ENCODE measurements at regions not wholly inside any gene's neighbourhood (a gene's known extent, or its start where the extent isn't known, plus 50 kb on each side); places are given as distances from the start of the nearest gene placed in this dataset.

DNA sequence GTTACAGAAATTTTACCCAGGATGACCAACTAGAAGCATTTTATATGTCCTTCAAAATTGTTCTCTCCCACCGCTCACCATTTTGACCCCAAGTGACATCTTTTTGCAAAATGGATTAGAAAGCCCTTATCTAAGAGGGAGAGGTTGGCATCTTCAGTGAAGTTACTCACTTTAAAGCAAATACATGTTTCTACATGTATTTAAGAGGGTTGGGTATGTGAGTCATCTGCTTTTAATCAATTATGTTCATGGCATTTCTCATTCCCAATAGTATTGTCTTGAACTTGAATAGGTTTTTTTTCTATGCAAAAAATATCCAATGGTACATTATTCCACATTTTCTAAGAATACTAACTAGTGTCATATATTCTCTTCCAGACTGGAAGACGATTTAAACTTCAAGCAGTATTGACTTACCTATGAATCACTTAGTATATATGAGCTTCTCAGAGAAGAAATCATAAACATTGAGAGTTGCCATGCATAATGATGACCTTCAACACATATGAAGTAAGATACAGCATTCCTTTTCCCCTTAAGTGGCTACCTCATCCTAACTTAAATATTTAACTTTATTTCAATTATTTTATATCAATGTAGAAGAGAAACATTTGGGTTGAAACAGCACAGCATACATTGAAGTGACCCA lies 132.8 kb downstream of the POLR1F start:
- ChIA-PET CTCF (no interaction called here), POLR2A (ENCODE audit: unreplicated experiment) (no interaction called here)
- BruUV-seq (replicated peaks) = no TSS peak
- Histone ChIP-seq H3K4me1 (ENCODE audit: insufficient read depth, low read length) (peaks cover 11% of the 10 kb centered on the region), H3K9me3 (ENCODE audit: low read length) (no peaks in the 10 kb centered on the region), H3K4me2 (ENCODE audit: low read length) (0 out of 2 replicates have a peak overlapping the region, but pooled peaks have one; percentile 1), H3K9ac (ENCODE audit: low read length) (no peak overlapping the region), H3K79me2 (ENCODE audit: low read length) (no peaks in the 10 kb centered on the region), H3K36me3 (ENCODE audit: low read depth, low read length) (no peaks in the 10 kb centered on the region), H4K20me1 (ENCODE audit: low read length) (no peaks in the 10 kb centered on the region), H3K9me2 (replicated peaks; ENCODE audit: low read length) (no peaks in the 10 kb centered on the region), H3F3A (ENCODE audit: low read length, unreplicated experiment) (no peaks in the 10 kb centered on the region), H3K4me3 (ENCODE audit: low read length) (no peak overlapping the region), H3K27ac (ENCODE audit: low read length) (no peak overlapping the region), H3K27me3 (ENCODE audit: low read length) (no peaks in the 10 kb centered on the region), H2AFZ (ENCODE audit: low read length) (no peak overlapping the region)
- TF ChIP-seq, protein P1, sequence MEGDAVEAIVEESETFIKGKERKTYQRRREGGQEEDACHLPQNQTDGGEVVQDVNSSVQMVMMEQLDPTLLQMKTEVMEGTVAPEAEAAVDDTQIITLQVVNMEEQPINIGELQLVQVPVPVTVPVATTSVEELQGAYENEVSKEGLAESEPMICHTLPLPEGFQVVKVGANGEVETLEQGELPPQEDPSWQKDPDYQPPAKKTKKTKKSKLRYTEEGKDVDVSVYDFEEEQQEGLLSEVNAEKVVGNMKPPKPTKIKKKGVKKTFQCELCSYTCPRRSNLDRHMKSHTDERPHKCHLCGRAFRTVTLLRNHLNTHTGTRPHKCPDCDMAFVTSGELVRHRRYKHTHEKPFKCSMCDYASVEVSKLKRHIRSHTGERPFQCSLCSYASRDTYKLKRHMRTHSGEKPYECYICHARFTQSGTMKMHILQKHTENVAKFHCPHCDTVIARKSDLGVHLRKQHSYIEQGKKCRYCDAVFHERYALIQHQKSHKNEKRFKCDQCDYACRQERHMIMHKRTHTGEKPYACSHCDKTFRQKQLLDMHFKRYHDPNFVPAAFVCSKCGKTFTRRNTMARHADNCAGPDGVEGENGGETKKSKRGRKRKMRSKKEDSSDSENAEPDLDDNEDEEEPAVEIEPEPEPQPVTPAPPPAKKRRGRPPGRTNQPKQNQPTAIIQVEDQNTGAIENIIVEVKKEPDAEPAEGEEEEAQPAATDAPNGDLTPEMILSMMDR (conservative IDR thresholded peaks at IDR 0.05; ENCODE audit: low read depth, low read length) = no peak
- TF ChIP-seq EZH2 (IDR thresholded peaks at IDR 0.05; ENCODE audit: low read length, unreplicated experiment) = no peak
- peak; percentile 95 for ATAC-seq
- intact Hi-C loops (cut with micrococcal nuclease) = no loop called here
- peak; percentile 47 for DNase-seq

DNA sequence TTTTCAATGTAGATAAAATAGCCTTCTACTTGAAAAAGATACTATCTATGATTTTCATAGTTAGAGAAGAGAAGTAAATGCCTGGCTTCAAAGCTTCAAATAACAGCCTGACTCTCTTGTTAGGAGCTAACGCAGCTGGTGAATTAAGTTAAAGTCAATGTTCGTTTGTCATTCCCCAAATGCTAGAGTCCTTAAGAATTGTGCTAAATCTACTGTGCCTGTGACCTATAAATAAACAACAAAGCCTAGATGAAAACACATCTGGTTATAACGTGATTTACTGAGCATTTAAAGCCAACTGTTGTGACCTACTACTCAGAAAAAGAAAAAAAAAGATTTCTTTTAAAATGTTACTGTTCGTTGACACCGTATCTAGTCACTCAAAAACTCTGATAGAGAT lies 134.7 kb downstream of the POLR1F start:
- POLR2A ChIA-PET (ENCODE audit: unreplicated experiment) = no interaction called here
- no TSS peak for BruUV-seq (replicated peaks)
- TF ChIP-seq, protein P1 (conservative IDR thresholded peaks at IDR 0.05; ENCODE audit: low read depth, low read length) = no peak
- no peak for TF ChIP-seq EZH2phosphoT487 (IDR thresholded peaks at IDR 0.05; ENCODE audit: borderline replicate concordance, low read length)
- TF ChIP-seq EZH2 (IDR thresholded peaks at IDR 0.05; ENCODE audit: low read length, unreplicated experiment) = no peak
- intact Hi-C loops (cut with micrococcal nuclease) = no loop called here
- H3K9me3 ChIP-seq (ENCODE audit: low read length) = no peaks in the 10 kb centered on the region
- no peaks in the 10 kb centered on the region for H3K36me3 ChIP-seq (ENCODE audit: low read depth, low read length)
- no peaks in the 10 kb centered on the region for H3K79me2 ChIP-seq (ENCODE audit: low read length)
- H3K27ac ChIP-seq (ENCODE audit: low read length) = no peak overlapping the region
- no peak overlapping the region for H3K9ac ChIP-seq (ENCODE audit: low read length)
- H3F3A ChIP-seq (ENCODE audit: low read length, unreplicated experiment) = no peaks in the 10 kb centered on the region
- H3K4me3 ChIP-seq (ENCODE audit: low read length) = no peak overlapping the region
- H3K4me2 ChIP-seq (ENCODE audit: low read length) = no peak overlapping the region
- H4K20me1 ChIP-seq (ENCODE audit: low read length) = no peaks in the 10 kb centered on the region
- no peak for DNase-seq
- H3K27me3 ChIP-seq (ENCODE audit: low read length) = no peaks in the 10 kb centered on the region
- peaks cover 11% of the 10 kb centered on the region for H3K4me1 ChIP-seq (ENCODE audit: insufficient read depth, low read length)
- no peaks in the 10 kb centered on the region for H3K9me2 ChIP-seq (replicated peaks; ENCODE audit: low read length)
- ATAC-seq = no peak
- CTCF ChIA-PET = no interaction called here
- no peak overlapping the region for H2AFZ ChIP-seq (ENCODE audit: low read length)

DNA sequence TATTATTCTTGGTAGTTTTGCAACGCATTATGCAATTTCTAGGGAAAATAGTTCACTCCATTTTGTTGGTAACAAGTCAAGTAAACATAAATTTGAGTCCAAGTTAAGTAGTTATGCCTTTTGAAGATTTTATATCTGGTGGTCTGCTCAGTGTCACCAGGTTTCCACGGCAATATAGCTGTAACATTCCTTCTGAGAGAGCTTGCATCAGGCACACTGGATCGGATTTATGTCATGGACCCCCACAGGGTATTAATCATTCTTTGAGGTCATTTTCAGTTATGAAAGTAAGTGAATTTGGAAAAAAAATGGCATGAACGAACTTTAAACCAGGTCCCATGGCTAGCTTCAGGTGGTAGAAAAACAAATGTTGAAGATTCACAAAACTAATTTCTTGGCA lies 136.3 kb downstream of the POLR1F start:
- ChIA-PET CTCF (no interaction called here), POLR2A (ENCODE audit: unreplicated experiment) (no interaction called here)
- Histone ChIP-seq H3K9me2 (replicated peaks; ENCODE audit: low read length) (no peaks in the 10 kb centered on the region), H3K9ac (ENCODE audit: low read length) (no peak overlapping the region), H3K27me3 (ENCODE audit: low read length) (no peaks in the 10 kb centered on the region), H3F3A (ENCODE audit: low read length, unreplicated experiment) (no peaks in the 10 kb centered on the region), H2AFZ (ENCODE audit: low read length) (no peak overlapping the region), H3K27ac (ENCODE audit: low read length) (no peak overlapping the region), H3K36me3 (ENCODE audit: low read depth, low read length) (no peaks in the 10 kb centered on the region), H4K20me1 (ENCODE audit: low read length) (no peaks in the 10 kb centered on the region), H3K9me3 (ENCODE audit: low read length) (no peaks in the 10 kb centered on the region), H3K4me3 (ENCODE audit: low read length) (no peak overlapping the region), H3K4me2 (ENCODE audit: low read length) (no peak overlapping the region), H3K4me1 (ENCODE audit: insufficient read depth, low read length) (peaks cover 11% of the 10 kb centered on the region), H3K79me2 (ENCODE audit: low read length) (no peaks in the 10 kb centered on the region)
- no TSS peak for BruUV-seq (replicated peaks)
- intact Hi-C loops (cut with micrococcal nuclease) = no loop called here
- TF ChIP-seq EZH2phosphoT487 (IDR thresholded peaks at IDR 0.05; ENCODE audit: borderline replicate concordance, low read length) (no peak), EZH2 (IDR thresholded peaks at IDR 0.05; ENCODE audit: low read length, unreplicated experiment) (no peak)
- TF ChIP-seq, protein P1 (conservative IDR thresholded peaks at IDR 0.05; ENCODE audit: low read depth, low read length) = no peak
- ATAC-seq = no peak
- DNase-seq = no peak

Data from PC-3 (cell line).